ENCODE measurements at regions not wholly inside any gene's neighbourhood (a gene's known extent, or its start where the extent isn't known, plus 50 kb on each side); places are given as distances from the start of the nearest gene placed in this dataset.

GRCh38 chr14:101233808-101234207 lies 327.5 kb upstream of the DIO3 start:
- DNase-seq: no peak

DNA sequence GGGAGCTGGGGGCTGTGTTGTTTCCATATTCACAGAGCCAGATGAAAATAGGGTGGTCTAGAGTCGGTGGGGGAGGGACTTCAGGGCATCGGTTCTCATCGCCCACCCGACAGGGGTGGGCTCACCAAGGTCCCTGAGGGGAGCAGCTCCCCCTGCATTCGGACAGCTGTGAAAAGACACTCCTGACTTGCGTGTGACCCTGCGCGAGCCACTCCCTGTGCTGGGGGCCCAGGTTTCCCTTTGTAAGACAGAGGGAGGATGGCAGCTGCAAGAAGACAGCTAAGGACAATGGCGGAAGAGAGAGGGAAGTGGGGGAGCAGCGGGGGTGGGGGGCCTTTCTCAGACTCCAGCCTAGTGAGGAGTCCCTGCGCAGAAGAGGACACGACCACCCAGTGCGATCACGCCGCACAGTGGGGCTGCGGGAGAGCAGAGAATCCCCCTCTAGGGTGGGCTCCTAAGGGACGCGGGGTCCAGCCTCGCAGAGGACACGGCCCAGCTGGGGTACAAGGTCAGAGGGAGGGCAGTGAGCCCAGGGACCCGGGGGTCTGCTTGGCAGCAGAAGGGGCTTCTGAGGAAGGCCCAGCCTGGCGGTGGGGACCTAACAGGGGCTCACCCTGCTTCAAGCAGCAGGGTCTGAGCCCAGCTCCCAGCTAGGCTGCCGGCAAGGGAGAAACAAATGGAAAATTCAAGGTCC lies 326.9 kb upstream of the DIO3 start:
- DNase-seq: no peak

DNA sequence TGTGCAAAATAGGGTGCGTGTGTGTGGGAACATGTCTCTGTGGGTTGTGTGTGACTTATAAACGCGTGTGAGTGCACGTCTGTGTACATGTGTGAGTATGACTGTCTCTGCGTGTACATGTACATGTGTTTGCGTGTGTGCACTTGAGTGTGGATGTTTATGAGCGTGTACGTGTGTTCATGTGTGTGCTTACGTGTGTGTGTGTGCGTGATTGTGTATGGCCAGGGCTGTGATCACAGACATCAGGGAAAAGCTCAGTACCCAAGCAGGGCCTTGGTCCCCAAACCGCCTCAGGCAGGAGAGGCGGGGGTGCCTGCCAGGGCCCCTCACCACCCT lies 326.3 kb upstream of the DIO3 start:
- DNase-seq: no peak

DNA sequence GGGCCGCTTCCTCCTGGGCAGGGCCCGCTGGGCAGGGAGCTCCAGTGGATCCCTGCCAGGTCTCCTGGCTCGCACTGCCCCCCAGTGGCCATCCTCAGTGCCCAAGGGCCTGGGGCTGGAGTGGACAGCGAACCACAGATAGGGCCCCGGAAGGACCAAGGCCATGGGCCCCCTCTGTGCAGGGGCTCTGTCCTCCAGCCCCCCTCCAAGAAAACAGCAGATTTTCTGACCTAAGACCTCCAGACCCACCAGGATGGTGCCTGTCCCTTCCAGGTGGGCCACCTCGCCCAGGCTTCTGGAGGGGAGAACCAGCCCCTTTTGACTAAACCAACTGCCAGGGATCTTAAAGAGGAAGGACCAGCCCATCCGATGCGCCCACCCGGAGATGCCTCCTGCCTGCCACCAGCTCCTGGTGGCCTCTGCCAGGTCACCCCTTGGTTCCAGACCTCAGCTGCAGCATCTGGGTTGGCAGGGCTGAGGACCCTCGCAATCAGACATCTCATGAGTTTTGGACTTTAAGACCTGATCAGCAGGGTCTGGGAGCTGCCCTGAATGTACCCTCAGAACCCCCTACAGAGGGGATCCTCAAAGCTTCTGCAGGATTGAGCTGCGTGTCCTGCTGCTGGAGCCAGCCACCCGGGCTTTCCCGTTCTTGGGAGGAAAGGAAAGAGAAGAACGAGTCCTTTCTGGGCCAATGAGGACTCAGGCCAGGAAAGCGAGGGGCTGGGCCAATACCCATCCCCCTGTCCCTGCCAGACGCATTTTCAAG lies 325.8 kb upstream of the DIO3 start:
- DNase-seq: peak; percentile 57

DNA sequence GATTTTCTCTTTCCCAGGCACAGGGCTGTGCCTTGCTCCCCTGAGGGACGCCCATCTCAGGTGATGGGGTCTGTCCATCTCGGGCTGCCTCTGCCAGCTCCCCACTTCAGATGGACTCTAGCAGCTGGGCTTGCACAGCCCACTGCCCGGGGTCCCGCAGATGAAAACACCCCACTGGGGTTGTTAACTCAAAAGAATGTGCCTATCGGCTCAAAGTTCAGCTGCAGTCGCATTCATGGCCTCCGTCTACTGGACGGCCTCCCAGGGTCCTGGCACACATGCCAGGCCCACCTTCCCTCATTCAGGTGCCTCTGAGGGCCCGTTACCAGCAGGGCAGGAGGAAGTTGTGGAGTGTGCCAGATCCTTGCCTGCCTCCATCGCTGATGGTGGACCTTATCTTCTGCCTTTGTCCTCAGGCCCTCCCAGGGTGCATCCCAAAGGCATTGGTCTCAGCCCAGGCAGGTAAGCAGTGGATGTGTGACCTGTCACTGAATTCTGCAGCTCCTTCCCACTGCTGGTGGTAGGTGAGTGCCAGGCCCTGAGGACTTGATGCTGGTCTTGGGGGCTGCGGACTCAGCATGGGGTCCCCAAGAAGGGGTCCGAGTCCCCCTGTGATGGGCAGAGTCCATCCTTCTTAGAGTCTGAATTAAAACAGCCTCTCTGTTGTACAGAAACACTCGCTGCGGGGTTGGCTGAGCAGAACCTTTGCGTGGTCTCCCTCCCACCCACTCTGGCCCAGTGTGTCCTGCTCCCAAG lies 324.6 kb upstream of the DIO3 start:
- no peak for DNase-seq

DNA sequence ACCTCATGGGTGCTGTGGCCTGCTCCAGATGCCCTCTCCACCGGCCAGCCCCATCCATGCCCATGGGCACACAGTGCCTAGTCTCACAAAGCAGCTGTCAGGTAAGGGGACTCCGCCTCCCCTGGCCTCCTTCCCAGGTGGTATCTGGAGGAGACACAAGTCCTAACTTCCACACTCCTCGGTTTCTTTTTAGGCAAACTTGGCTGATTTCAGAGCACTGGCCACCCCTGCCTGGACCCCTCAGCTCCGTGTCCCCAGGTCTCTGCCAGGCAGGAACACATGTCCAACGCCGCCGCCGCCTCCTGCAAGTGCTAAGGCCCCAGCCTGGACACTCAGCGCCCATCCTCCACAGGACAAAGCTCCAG lies 324.1 kb upstream of the DIO3 start:
- DNase-seq: no peak

GRCh38 chr14:101239065-101239464 lies 322.2 kb upstream of the DIO3 start:
- no peak for DNase-seq

DNA sequence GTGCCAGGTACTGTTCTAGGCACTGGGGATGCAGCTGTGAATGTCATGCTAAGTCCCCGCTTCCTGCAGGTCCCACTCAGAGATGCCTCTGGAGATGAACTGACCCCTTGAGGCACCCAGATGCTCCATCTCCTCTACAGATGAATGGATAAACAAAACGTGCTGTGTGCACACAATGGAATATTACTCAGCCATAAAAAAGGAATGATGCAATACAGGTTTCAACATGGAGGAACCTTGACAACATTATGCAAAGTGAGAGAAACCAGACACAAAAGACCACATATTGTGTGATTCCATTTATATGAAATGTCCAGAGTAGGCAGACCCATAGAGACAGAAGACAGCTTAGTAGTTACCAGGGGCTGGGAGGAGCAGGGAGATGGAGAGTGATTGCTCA lies 320.1 kb upstream of the DIO3 start:
- DNase-seq: no peak

DNA sequence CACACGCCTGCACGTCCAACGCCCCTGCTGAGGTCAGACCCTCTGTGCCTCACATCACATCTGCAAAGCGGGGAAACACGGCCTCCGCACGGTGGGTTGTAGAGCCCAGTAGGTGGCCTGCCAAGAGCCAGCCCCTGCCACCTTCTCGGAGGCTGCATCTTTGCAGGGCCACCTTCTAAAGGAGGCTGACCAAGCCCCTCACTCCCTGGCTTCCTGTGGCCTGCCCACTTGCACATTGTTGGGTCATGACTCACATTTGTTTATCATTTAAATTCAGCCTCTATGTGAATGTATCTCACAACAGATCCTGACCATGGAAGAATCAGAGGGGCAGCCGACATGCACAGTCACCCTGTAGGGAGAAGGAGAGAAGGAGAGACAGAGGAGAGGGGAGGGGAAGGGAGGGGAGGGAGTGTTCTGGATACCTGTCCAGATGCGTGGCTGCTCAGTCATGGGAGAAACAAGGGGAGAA lies 319.5 kb upstream of the DIO3 start:
- no peak for DNase-seq

- DNase-seq: no peak
These were observed 318.6 kb upstream of the DIO3 start for GRCh38 chr14:101242442-101243385.

GRCh38 chr14:101243587-101244338 lies 317.5 kb upstream of the DIO3 start:
- no peak for DNase-seq

GRCh38 chr14:101246894-101247841 lies 314.1 kb upstream of the DIO3 start:
- DNase-seq: no peak

DNA sequence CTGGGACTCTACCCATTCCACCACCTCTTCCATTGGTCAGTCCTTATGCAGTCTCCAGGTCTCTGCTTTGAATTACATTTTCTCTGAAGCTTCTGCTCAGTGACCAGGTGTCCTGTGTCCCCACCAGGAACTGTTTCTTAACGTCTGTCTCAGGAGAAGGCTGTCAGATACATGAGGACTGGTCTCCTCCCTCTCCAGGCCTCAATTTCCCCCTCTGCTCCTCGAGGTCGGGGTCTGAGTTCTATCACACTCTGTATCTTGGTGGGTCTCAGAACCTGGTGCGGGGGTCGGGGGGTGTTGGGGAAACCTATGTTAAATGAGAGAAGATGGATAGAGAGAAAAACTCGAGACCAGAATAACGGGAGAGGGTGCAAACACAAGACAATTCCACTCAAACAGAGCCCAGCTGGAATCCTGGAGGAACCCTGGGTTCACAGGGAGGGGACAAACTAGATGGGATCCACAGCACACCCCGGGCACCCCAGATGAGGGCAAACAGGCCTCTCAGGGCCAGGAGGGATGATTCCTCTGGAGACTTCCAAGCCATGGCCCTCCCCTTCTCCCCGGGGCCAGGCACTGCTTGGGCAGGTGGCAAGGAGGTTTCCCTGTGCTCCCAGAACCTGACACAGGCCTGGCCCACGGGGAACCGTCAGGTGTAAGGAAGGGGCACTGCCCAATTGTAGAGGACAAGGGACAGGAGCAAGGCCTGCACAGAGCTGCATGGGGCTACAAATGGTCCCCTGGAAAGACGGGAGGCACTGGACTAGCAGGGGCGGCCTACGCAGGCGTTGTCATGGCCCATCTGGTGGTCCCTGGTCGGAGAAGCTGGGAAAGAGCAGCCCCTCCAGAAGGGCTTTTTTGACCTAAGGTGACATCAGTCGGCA lies 313.2 kb upstream of the DIO3 start:
- no peak for DNase-seq

- DNase-seq: no peak
These were observed 312.2 kb upstream of the DIO3 start for GRCh38 chr14:101248840-101249675.

DNA sequence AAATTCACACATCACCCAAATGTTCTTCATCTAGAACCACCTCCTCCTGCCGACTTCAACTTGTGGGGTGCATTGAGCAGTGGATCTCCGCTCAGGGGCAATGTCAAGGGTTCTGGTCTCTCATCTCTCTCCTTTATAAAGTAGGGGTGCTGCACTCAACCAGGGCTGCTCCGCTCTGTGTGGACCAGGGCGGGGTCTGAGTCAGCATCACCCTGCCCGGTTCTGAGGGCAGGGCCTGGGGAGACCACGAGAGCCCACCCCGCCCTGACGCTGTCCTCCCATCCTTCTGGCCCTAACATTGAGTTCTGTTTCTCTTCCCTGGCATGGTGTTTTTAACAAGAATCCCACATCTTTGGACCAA lies 311.6 kb upstream of the DIO3 start:
- no peak for DNase-seq

DNA sequence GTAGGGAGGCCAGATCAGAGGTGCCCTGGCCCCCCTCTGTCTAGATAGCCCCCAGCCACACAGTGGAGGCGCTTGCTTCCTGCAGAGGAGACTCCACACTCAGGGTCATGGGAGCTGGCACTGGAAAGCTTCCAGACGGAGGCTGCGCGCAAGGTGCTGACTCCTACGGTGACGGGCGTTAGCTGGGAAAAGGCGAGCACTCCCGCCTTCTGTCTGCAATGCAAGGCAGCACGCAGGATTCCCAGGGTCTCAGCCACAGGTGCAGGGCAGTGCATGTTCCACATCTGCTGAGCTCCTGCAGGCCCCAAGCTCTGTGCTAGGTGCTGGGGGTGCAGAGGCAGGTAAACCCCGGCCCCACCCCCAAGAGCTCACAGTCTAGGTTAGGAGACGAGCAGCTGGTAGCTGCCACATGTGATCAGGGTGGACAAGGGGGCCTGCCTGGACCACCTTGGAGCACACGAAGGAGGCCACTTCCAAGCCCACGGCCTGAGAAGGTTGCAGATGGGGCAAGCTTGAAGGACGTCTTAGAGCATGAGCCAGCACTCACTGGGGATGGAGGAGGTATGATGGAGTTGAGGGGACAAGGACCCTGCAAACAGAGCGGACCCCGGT lies 310.9 kb upstream of the DIO3 start:
- no peak for DNase-seq

- DNase-seq: no peak
These were observed 310.1 kb upstream of the DIO3 start for GRCh38 chr14:101250948-101251811.
